Retinal pigment epithelial cell (primary cell): ENCODE measurements at regions not wholly inside any gene's neighbourhood (a gene's known extent, or its start where the extent isn't known, plus 50 kb on each side); places are given as distances from the start of the nearest gene placed in this dataset.

Source experiments
- DNase-seq: peaks from one replicate; pipeline ENCODE4 v3.0.0-alpha.2; 2010; ENCODE audit warnings: low read depth
- H3K4me3 ChIP-seq: 2 replicates; pipeline ENCODE4 v1.5.1; 2011; ENCODE audit warnings: mild to moderate bottlenecking, low read length, control low read depth, moderate library complexity
- TF ChIP-seq, protein P1 (sequence below): conservative IDR thresholded peaks from 2 replicates; pipeline ENCODE4 v1.5.1; 2011; ENCODE audit warnings: low read depth, low read length, control low read depth, inconsistent platforms

DNA sequence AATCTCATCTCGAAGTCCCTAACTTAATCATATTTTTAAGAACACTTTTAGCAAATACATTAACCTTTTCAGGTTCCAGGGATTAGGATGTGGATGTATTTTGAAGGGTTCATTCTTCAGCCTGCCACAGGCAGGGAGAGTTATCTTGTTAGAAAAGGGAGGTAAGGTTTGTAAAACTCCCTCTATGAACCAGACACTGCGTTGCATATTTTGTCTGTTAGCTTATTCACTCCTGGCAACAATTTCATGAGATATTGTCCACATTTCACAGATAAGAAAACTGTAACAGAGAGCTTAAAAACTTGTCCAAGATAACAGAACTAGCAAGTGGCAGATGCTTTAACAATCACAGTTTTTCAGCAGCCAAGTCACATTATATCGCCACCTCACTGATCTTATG is 155.4 kb downstream of the DIPK2A start:
- DNase-seq, result no peak
- TF ChIP-seq, protein P1, sequence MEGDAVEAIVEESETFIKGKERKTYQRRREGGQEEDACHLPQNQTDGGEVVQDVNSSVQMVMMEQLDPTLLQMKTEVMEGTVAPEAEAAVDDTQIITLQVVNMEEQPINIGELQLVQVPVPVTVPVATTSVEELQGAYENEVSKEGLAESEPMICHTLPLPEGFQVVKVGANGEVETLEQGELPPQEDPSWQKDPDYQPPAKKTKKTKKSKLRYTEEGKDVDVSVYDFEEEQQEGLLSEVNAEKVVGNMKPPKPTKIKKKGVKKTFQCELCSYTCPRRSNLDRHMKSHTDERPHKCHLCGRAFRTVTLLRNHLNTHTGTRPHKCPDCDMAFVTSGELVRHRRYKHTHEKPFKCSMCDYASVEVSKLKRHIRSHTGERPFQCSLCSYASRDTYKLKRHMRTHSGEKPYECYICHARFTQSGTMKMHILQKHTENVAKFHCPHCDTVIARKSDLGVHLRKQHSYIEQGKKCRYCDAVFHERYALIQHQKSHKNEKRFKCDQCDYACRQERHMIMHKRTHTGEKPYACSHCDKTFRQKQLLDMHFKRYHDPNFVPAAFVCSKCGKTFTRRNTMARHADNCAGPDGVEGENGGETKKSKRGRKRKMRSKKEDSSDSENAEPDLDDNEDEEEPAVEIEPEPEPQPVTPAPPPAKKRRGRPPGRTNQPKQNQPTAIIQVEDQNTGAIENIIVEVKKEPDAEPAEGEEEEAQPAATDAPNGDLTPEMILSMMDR, result no peak
- H3K4me3 ChIP-seq, result no peak overlapping the region

DNA sequence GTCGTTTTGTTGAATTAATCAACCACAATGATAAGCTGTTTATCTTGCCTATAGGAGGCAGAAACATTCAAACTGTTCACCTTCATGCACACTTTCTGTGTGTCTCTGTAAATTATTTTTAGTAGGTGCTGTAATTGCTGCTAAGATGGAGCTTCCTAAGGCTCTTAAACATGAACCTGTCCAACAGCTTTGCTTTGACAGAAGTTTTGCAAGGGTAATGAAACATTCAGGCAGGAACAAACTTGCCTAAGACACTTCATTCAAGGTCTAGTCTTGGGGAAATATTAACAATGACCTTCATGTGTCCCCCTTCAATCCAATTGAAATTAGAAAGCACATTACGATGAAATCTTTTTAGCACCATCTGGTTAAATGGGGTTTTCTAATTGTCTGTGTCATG is 156.1 kb downstream of the DIPK2A start:
- no peak overlapping the region for H3K4me3 ChIP-seq
- DNase-seq, result no peak
- TF ChIP-seq, protein P1, result no peak

DNA sequence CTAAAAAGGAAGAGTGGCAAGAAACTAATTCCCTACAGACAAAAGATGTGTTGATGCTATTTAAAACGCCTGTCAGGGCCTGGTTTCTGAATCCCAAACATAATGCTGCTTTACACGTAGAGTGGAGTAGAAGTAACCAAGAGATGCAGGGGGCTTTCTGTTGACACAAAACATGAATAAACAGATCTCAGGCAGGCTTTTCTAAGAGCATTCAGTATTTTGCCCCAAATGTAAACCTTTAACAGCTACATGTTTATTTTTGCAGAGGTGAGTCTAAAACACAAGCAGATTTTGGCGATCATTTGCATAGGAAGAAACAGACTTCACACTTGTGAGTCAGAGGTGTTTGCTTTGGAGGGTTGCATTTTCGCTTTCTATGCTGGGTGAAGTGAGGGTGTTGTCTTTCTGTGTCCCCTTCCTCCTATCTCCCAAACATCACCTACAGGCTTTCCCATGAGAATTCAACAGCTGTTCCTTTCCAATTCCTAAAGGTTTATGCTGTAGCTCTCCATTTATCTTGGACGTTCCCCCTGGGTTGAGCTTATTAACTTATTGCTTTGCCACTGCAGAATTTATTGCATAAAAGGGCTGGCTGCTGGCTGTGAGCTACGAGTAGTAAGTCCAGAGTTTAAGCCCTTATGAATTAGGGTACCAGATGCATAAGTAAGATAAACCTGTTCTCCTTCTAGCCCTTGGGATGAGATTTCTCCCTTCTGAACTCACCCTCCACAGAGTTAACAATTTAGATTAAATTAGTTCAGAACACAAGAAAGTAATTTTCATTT is 156.7 kb downstream of the DIPK2A start:
- no peak for DNase-seq
- TF ChIP-seq, protein P1, result no peak
- no peak overlapping the region for H3K4me3 ChIP-seq

DNA sequence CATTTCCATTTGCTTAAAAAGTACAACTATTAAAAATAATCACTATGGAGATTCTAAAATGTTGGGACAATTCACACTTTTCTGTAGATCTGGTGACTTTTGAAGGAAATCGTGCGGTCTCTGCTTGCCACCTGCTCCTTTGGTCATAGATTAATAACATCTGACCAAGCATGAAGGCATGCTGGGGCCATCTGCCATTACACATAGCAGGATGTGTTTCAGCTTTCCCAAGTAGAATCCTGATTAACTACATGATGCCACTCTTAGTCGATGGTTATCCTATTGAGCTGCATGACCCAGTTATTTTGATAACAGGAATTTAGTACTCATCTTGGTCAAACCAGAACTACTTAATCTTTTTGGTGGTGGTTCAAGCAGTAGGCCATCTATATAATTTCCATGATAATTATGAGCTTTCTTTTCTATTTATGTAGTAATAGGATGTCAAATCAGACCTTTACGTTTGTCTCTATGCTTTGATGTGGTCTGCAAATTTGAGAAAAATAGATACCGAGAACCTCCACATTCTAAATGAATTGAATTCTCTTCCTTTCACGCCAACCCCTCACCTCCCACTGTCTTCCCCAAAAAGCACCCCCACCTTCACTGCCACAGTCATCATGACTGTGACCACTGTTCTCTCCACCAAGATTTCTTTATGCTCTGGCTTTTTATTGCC is 158.1 kb downstream of the DIPK2A start:
- TF ChIP-seq, protein P1, result no peak
- DNase-seq, result no peak
- no peak overlapping the region for H3K4me3 ChIP-seq

DNA sequence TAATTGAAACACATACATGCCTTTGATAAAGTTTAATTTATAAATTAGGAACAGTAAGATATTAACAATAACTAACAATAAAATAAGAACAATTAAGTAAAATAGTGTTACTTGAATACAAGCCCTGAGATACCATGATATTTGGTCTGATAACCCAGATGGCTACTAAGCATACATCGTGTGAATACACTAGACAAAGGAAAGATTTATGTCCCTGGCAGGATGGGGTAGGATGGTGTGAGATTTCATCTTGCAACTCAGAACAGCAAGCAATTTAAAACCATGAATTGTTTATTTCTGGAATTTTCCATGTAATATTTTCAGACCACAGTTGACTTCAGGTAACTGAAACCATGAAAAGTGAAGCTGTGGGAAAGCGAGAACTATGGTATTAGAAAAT is 169.5 kb downstream of the DIPK2A start:
- H3K4me3 ChIP-seq, result no peak overlapping the region
- no peak for DNase-seq
- TF ChIP-seq, protein P1, result no peak

DNA sequence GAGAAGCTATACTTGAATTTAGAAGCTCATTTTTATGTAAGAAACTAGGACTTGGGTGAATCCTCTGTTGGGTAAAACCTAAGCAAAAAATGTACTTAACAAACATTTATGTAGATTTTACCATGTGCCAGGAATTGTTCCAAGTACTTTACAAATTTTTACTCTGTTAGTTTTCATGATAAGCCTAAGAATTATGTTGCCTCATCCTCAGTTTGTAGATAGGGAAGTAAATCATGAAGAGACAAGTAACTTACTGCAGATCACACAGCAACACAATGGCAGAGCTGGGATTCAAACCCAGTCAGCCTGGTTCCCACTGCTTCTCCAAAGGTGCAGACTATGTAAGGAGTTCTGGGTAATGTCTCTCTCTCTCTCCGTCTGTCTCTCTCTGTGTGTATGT is 169.9 kb downstream of the DIPK2A start:
- DNase-seq, result no peak
- TF ChIP-seq, protein P1, result no peak

More for the DNA sequence above, 169.9 kb downstream of the DIPK2A start:
- H3K4me3 ChIP-seq, result no peak overlapping the region
